Prostate gland (tissue), 2 donors: ENCODE measurements at regions not wholly inside any gene's neighbourhood (a gene's known extent, or its start where the extent isn't known, plus 50 kb on each side); places are given as distances from the start of the nearest gene placed in this dataset.

Experiments used
- POLR2AphosphoS5 ChIP-seq: sonication (generic); formaldehyde crosslinking; IDR thresholded peaks from one replicate; pipeline ENCODE4 v1.6.1; 2017; ENCODE audit warnings: antibody characterized with exemption
- TF ChIP-seq, protein P1 (sequence below), 4 experiments: fragments of 200-600 bp in 2 of 4; fragments of 450-650 bp in 2 of 4; sonication (generic) in 2 of 4; IDR thresholded peaks; 1 replicate in 3 of 4; 2 replicates in 1 of 4; pipeline ENCODE4 v1.5.1; 2016 to 2019; ENCODE audit warnings: antibody characterized with exemption in 4 of 4, mild to moderate bottlenecking in 2 of 4, moderate library complexity in 2 of 4

- no peak for TF ChIP-seq POLR2AphosphoS5
- TF ChIP-seq, protein P1, sequence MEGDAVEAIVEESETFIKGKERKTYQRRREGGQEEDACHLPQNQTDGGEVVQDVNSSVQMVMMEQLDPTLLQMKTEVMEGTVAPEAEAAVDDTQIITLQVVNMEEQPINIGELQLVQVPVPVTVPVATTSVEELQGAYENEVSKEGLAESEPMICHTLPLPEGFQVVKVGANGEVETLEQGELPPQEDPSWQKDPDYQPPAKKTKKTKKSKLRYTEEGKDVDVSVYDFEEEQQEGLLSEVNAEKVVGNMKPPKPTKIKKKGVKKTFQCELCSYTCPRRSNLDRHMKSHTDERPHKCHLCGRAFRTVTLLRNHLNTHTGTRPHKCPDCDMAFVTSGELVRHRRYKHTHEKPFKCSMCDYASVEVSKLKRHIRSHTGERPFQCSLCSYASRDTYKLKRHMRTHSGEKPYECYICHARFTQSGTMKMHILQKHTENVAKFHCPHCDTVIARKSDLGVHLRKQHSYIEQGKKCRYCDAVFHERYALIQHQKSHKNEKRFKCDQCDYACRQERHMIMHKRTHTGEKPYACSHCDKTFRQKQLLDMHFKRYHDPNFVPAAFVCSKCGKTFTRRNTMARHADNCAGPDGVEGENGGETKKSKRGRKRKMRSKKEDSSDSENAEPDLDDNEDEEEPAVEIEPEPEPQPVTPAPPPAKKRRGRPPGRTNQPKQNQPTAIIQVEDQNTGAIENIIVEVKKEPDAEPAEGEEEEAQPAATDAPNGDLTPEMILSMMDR (IDR thresholded peaks at IDR 0.05) = no peak
These were observed 89.5 kb downstream of the RTP5 start for GRCh38 chr2:241958818-241959545.
